ENCODE measurements at regions not wholly inside any gene's neighbourhood (a gene's known extent, or its start where the extent isn't known, plus 50 kb on each side); places are given as distances from the start of the nearest gene placed in this dataset.
"Not testable (repeated sequence)": the region's sequence is repeated elsewhere in the genome, so short reads cannot be mapped to it uniquely, and the experiment has no call there.

- not testable (repeated sequence) for DNase-seq; H3K27me3 ChIP-seq (replicated peaks; ENCODE audit: control insufficient read depth, insufficient read depth, low read length, poor library complexity, severe bottlenecking); H3K27ac ChIP-seq (ENCODE audit: insufficient read depth, low read length, poor library complexity, severe bottlenecking); H3K4me1 ChIP-seq (ENCODE audit: control insufficient read depth, insufficient read depth, low read length, poor library complexity, severe bottlenecking); H3K9me3 ChIP-seq (ENCODE audit: control insufficient read depth, low read length); H3K4me3 ChIP-seq (ENCODE audit: insufficient read depth, low read depth, low read length, poor library complexity, severe bottlenecking); H3K36me3 ChIP-seq (ENCODE audit: control insufficient read depth, insufficient read depth, low read length)
Measured at GRCh38 chr6:170141061-170141460, 149.8 kb downstream of the DLL1 start.

DNA sequence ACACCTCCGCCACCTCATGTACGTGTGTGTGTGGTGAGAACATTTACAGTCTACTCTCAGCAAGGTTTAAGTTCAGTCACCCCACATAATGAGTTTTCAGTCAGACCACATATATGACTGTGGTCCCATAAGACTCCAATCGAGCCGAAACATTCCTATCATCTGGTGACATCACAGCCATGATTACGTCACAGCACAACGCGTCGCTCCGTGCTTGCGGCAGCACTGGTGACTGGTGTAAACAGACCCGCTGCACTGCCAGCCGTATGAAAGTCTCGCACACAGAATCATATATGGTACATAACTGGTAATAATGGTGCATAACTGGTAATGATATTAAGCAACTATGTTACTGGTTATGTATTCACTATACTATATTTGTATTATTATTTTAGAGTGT is 150.7 kb downstream of the DLL1 start:
- no peak for DNase-seq
- no peaks in the 10 kb centered on the region for H3K9me3 ChIP-seq (ENCODE audit: control insufficient read depth, low read length)
- no peaks in the 10 kb centered on the region for H3K27me3 ChIP-seq (replicated peaks; ENCODE audit: control insufficient read depth, insufficient read depth, low read length, poor library complexity, severe bottlenecking)
- H3K4me3 ChIP-seq (ENCODE audit: insufficient read depth, low read depth, low read length, poor library complexity, severe bottlenecking), result no peak overlapping the region
- H3K4me1 ChIP-seq (ENCODE audit: control insufficient read depth, insufficient read depth, low read length, poor library complexity, severe bottlenecking), result no peaks in the 10 kb centered on the region
- H3K27ac ChIP-seq (ENCODE audit: insufficient read depth, low read length, poor library complexity, severe bottlenecking), result no peak overlapping the region
- H3K36me3 ChIP-seq (ENCODE audit: control insufficient read depth, insufficient read depth, low read length), result no peaks in the 10 kb centered on the region

DNA sequence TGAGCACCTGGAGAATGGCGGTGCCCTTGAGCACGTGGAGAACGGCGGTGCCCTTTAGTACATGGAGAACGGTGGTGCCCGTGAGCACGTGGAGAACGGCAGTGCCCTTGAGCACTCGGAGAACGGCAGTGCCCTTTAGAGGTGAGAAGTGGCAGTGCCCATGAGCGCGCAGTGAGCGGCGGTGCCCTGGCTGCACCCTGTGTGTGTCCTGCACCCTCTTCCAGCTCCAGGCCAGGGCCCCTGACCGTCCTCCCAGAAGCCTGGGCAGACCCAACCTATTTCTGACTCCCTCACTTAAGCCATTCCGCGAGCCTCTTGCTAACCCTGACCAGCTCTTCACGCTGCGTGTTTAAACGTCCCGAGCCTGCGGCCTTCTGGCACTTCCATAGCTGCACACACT is 151.3 kb downstream of the DLL1 start:
- no peaks in the 10 kb centered on the region for H3K9me3 ChIP-seq (ENCODE audit: control insufficient read depth, low read length)
- H3K4me1 ChIP-seq (ENCODE audit: control insufficient read depth, insufficient read depth, low read length, poor library complexity, severe bottlenecking), result no peaks in the 10 kb centered on the region
- no peaks in the 10 kb centered on the region for H3K36me3 ChIP-seq (ENCODE audit: control insufficient read depth, insufficient read depth, low read length)
- no peak for DNase-seq
- no peaks in the 10 kb centered on the region for H3K27me3 ChIP-seq (replicated peaks; ENCODE audit: control insufficient read depth, insufficient read depth, low read length, poor library complexity, severe bottlenecking)
- no peak overlapping the region for H3K4me3 ChIP-seq (ENCODE audit: insufficient read depth, low read depth, low read length, poor library complexity, severe bottlenecking)
- H3K27ac ChIP-seq (ENCODE audit: insufficient read depth, low read length, poor library complexity, severe bottlenecking), result no peak overlapping the region

GRCh38 chr6:170139046-170139445 is 151.8 kb downstream of the DLL1 start:
- not testable (repeated sequence) for H3K36me3 ChIP-seq (ENCODE audit: control insufficient read depth, insufficient read depth, low read length); DNase-seq; H3K9me3 ChIP-seq (ENCODE audit: control insufficient read depth, low read length)

DNA sequence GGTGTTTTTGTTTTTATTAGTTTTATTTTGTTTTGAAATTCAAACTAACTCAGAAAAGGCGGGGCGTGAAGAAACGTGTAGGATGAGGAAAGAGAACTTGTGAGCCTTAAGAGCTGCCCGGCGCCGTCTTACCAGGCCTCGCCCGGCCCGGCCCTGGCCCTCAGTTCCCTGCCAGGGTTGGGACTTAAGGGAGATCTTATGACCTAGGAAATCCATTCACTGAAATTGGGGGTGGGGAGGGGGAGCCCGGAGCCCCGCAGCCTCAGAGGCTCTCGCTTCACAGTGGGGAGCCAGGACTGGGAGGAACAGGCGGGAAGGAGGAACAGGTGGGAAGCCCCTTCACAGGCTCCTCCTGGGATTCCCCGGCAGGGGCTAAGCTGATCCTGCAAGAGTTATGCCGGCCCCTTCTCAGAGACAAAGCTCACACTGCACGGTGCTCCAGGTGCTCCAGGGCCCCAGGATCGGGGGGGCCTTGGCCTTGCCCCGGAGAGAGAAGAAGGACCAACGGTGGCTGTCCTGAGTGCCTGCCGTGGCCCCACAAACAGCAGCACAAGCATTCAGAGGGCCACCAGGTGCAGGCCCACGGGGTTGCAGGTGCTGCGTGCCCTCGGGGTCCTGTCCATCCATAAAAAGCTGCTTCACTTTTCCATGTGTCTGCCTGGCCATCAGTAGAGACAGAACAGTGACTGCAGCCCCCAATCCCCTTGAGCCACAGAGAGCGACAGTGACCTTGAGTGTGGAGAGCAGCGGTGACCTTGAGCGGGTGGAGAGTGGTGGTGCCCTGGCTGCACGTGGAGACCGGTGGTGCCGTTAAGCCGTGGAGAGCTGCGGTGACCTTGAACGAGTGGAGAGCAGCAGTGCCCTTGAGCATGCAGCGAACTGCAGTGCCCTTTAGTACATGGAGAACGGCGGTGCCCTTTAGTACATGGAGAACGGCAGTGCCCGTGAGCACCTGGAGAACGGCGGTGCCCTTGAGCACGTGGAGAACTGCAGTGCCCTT is 152.7 kb downstream of the DLL1 start:
- Histone ChIP-seq H3K27ac (ENCODE audit: insufficient read depth, low read length, poor library complexity, severe bottlenecking) (no peak overlapping the region), H3K36me3 (ENCODE audit: control insufficient read depth, insufficient read depth, low read length) (no peaks in the 10 kb centered on the region), H3K4me1 (ENCODE audit: control insufficient read depth, insufficient read depth, low read length, poor library complexity, severe bottlenecking) (no peaks in the 10 kb centered on the region), H3K9me3 (ENCODE audit: control insufficient read depth, low read length) (no peaks in the 10 kb centered on the region), H3K27me3 (replicated peaks; ENCODE audit: control insufficient read depth, insufficient read depth, low read length, poor library complexity, severe bottlenecking) (no peaks in the 10 kb centered on the region), H3K4me3 (ENCODE audit: insufficient read depth, low read depth, low read length, poor library complexity, severe bottlenecking) (no peak overlapping the region)
- no peak for DNase-seq

More at GRCh38 chr6:170139046-170139445, 151.8 kb downstream of the DLL1 start:
- H3K4me1 ChIP-seq (ENCODE audit: control insufficient read depth, insufficient read depth, low read length, poor library complexity, severe bottlenecking); H3K4me3 ChIP-seq (ENCODE audit: insufficient read depth, low read depth, low read length, poor library complexity, severe bottlenecking); H3K27ac ChIP-seq (ENCODE audit: insufficient read depth, low read length, poor library complexity, severe bottlenecking); H3K27me3 ChIP-seq (replicated peaks; ENCODE audit: control insufficient read depth, insufficient read depth, low read length, poor library complexity, severe bottlenecking): not testable (repeated sequence)

DNA sequence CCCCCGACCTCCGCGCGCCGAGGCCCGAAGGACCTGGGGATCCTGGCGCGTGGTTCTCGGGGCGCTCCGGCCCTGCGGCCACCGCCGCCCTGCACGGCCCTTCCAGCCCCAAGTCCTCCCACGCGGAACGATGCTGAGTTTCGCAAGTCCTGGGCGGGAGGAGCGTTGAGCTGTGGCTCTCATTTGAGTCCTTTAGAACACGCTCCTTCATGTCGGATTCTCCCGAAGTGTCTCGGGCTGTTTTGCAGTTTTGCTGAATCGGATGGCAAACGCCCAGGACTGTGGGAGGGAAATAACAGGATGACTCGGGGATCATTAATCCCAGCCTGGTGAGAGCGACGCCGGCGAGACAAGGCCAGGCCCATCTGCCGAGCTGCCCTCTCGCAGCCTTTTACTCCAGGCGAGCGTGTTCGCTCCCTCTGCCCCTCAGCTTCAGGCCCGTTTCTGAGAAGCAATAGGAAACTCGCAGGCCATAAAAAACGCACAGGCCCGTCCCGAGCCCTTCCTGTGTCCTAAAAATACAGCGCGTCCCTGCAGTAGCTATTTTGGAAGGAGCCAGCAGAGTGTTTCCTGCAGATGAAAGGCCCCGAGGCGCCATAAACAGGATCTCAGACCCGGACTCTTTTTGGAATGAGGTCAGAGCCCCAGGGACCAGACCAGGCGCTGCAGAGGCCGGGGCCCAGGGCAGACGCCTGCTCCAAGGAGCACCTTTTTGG is 153.5 kb downstream of the DLL1 start:
- H3K9me3 ChIP-seq (ENCODE audit: control insufficient read depth, low read length), result no peaks in the 10 kb centered on the region
- H3K27ac ChIP-seq (ENCODE audit: insufficient read depth, low read length, poor library complexity, severe bottlenecking), result no peak overlapping the region
- no peaks in the 10 kb centered on the region for H3K27me3 ChIP-seq (replicated peaks; ENCODE audit: control insufficient read depth, insufficient read depth, low read length, poor library complexity, severe bottlenecking)
- no peaks in the 10 kb centered on the region for H3K4me1 ChIP-seq (ENCODE audit: control insufficient read depth, insufficient read depth, low read length, poor library complexity, severe bottlenecking)
- H3K4me3 ChIP-seq (ENCODE audit: insufficient read depth, low read depth, low read length, poor library complexity, severe bottlenecking), result no peak overlapping the region
- no peak for DNase-seq
- no peaks in the 10 kb centered on the region for H3K36me3 ChIP-seq (ENCODE audit: control insufficient read depth, insufficient read depth, low read length)

DNA sequence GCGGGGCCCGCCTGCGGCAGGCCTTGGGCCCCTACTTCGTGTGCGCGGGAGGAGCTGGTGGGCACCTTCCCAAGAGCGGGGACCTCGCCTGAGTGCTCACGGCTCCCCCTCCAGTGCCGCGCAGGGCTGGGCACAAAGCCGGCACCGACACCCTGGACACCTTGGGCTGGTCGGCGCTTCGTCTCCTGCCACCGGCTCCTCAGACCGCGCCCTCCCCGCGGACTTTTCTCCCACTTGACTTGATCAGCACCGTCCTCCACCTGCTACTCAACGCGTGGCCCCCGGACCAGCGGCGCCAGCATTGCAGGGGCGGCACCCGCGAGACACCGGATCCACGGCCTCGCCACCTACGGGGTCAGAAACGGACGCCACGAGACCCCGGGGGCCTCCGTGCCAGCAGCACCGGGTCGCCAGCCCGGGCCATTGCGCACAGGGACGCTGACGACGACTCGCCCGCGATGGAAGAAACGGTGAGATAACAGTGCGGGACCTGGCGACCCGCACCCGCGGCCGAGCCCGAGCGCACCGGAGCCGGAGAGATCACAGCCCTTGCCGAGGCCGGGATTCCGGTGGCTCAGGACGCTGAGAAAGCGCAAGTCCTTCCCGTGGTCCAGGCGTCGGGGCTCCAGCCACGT is 154.2 kb downstream of the DLL1 start:
- H3K27ac ChIP-seq (ENCODE audit: insufficient read depth, low read length, poor library complexity, severe bottlenecking), result no peak overlapping the region
- no peak for DNase-seq
- H3K9me3 ChIP-seq (ENCODE audit: control insufficient read depth, low read length), result no peaks in the 10 kb centered on the region

DNA sequence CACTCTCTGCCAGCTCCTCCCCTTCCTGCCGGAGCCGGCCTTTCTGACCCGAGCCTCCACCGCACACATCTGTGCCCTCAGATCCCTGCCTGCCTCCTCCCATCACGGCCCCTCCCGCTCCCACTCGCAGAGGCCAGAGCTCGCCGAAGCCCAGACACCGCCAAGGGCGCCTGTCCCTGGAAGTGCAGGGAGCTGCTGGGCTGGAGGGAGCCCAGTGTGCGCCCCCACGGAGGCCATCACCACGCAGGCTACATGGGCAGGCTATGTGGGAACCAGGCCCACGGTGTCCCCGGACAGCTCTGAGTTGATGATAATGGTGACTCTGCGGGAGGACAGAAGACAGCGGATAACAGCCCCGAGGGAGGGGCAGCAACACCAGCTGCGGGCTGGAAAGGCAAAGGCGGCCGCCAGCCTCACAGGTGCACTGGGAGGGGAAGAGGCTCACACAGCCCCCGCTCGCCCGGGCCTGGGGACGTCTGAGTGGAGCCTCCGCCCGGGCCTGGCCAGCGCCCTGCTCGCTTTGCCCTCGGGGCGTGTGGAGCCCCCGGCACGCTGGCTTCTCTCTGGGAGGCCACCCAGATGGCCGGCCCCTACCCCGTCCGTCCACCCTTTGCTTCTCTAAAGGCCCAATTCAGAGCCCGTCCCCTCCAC is 154.9 kb downstream of the DLL1 start:
- Histone ChIP-seq H3K4me1 (ENCODE audit: control insufficient read depth, insufficient read depth, low read length, poor library complexity, severe bottlenecking) (no peaks in the 10 kb centered on the region), H3K27me3 (replicated peaks; ENCODE audit: control insufficient read depth, insufficient read depth, low read length, poor library complexity, severe bottlenecking) (no peaks in the 10 kb centered on the region), H3K9me3 (ENCODE audit: control insufficient read depth, low read length) (no peaks in the 10 kb centered on the region), H3K4me3 (ENCODE audit: insufficient read depth, low read depth, low read length, poor library complexity, severe bottlenecking) (no peak overlapping the region), H3K27ac (ENCODE audit: insufficient read depth, low read length, poor library complexity, severe bottlenecking) (no peak overlapping the region), H3K36me3 (ENCODE audit: control insufficient read depth, insufficient read depth, low read length) (no peaks in the 10 kb centered on the region)
- DNase-seq, result no peak

More for the DNA sequence above, 154.2 kb downstream of the DLL1 start:
- Histone ChIP-seq H3K27me3 (replicated peaks; ENCODE audit: control insufficient read depth, insufficient read depth, low read length, poor library complexity, severe bottlenecking) (no peaks in the 10 kb centered on the region), H3K4me3 (ENCODE audit: insufficient read depth, low read depth, low read length, poor library complexity, severe bottlenecking) (no peak overlapping the region), H3K36me3 (ENCODE audit: control insufficient read depth, insufficient read depth, low read length) (no peaks in the 10 kb centered on the region), H3K4me1 (ENCODE audit: control insufficient read depth, insufficient read depth, low read length, poor library complexity, severe bottlenecking) (no peaks in the 10 kb centered on the region)

GRCh38 chr6:170135461-170135820 is 155.4 kb downstream of the DLL1 start:
- H3K9me3 ChIP-seq (ENCODE audit: control insufficient read depth, low read length), result no peaks in the 10 kb centered on the region
- H3K36me3 ChIP-seq (ENCODE audit: control insufficient read depth, insufficient read depth, low read length), result no peaks in the 10 kb centered on the region
- no peak overlapping the region for H3K27ac ChIP-seq (ENCODE audit: insufficient read depth, low read length, poor library complexity, severe bottlenecking)
- H3K27me3 ChIP-seq (replicated peaks; ENCODE audit: control insufficient read depth, insufficient read depth, low read length, poor library complexity, severe bottlenecking), result no peaks in the 10 kb centered on the region
- DNase-seq, result no peak
- no peaks in the 10 kb centered on the region for H3K4me1 ChIP-seq (ENCODE audit: control insufficient read depth, insufficient read depth, low read length, poor library complexity, severe bottlenecking)
- H3K4me3 ChIP-seq (ENCODE audit: insufficient read depth, low read depth, low read length, poor library complexity, severe bottlenecking), result no peak overlapping the region

All from effector memory CD4-positive, alpha-beta T cell (primary cell).